Keratinocyte (primary cell): ENCODE measurements at regions not wholly inside any gene's neighbourhood (a gene's known extent, or its start where the extent isn't known, plus 50 kb on each side); places are given as distances from the start of the nearest gene placed in this dataset.

Experiments
- DNase-seq: peaks from one replicate; pipeline ENCODE4 v3.0.0-alpha.2; 2011; ENCODE audit warnings: low read depth, missing footprints, low spot score
- FAIRE-seq: peaks from 2 replicates; lab custom pipeline; 2011; peaks lifted over from hg19 to GRCh38; lab: Jason Lieb, UNC
- H2AFZ ChIP-seq: 2 replicates; pipeline ENCODE4 v1.6.0; 2012; ENCODE audit warnings: low read length, control low read depth, inconsistent platforms; ENCODE audit not compliant: control insufficient read depth
- H3K27ac ChIP-seq: 2 replicates; pipeline ENCODE4 v1.5.1; 2011; ENCODE audit warnings: low read length; ENCODE audit not compliant: control insufficient read depth, insufficient read depth
- H3K27me3 ChIP-seq: 3 replicates; pipeline ENCODE4 v1.6.0; 2011; ENCODE audit warnings: low read length; ENCODE audit not compliant: control insufficient read depth, insufficient read depth; ENCODE audit errors: extremely low read depth
- H3K36me3 ChIP-seq, 2 experiments: 2 replicates in 1 of 2; 3 replicates in 1 of 2; pipeline ENCODE4 v1.5.1; 2011; ENCODE audit warnings: low read length in 2 of 2, mild to moderate bottlenecking in 1 of 2; ENCODE audit not compliant: control insufficient read depth in 2 of 2, insufficient read depth in 2 of 2; ENCODE audit errors: extremely low read depth in 1 of 2
- H3K4me1 ChIP-seq: 3 replicates; pipeline ENCODE4 v1.5.1; 2011; ENCODE audit warnings: low read length; ENCODE audit not compliant: control insufficient read depth, insufficient read depth; ENCODE audit errors: extremely low read depth
- H3K4me2 ChIP-seq: 3 replicates; pipeline ENCODE4 v1.6.0; 2011; ENCODE audit warnings: low read depth, low read length; ENCODE audit not compliant: control insufficient read depth, insufficient read depth; ENCODE audit errors: extremely low read depth
- H3K4me3 ChIP-seq, 3 experiments: fragments of 200-600 bp in 1 of 3; sonication (generic) in 1 of 3; 2 replicates in 2 of 3; 3 replicates in 1 of 3; pipeline ENCODE4 v1.5.1; 2011 to 2016; ENCODE audit warnings: low read length in 3 of 3, mild to moderate bottlenecking in 3 of 3, control low read depth in 2 of 3, inconsistent platforms in 1 of 3, low read depth in 1 of 3, mixed read lengths in 1 of 3, mixed run types in 1 of 3, moderate library complexity in 1 of 3; ENCODE audit not compliant: control insufficient read depth in 2 of 3, insufficient read depth in 2 of 3; ENCODE audit errors: extremely low read depth in 1 of 3
- H3K79me2 ChIP-seq: 2 replicates; pipeline ENCODE4 v1.6.0; 2012; ENCODE audit warnings: low read length; ENCODE audit not compliant: control insufficient read depth, insufficient read depth
- H3K9ac ChIP-seq: 3 replicates; pipeline ENCODE4 v1.6.0; 2011; ENCODE audit warnings: low read length; ENCODE audit not compliant: control insufficient read depth, insufficient read depth; ENCODE audit errors: extremely low read depth
- H3K9me1 ChIP-seq: 3 replicates; pipeline ENCODE4 v1.6.0; 2011; ENCODE audit warnings: low read length; ENCODE audit not compliant: control insufficient read depth, insufficient read depth; ENCODE audit errors: extremely low read depth
- H3K9me3 ChIP-seq: 2 replicates; pipeline ENCODE4 v1.5.1; 2012; ENCODE audit warnings: low read depth, low read length; ENCODE audit not compliant: control insufficient read depth
- H4K20me1 ChIP-seq: 3 replicates; pipeline ENCODE4 v1.6.0; 2011; ENCODE audit warnings: low read length; ENCODE audit not compliant: control insufficient read depth, insufficient read depth; ENCODE audit errors: extremely low read depth
- EZH2 ChIP-seq: IDR thresholded peaks from one replicate; pipeline ENCODE4 v1.6.1; 2012; ENCODE audit warnings: inconsistent platforms, mild to moderate bottlenecking, low read length, moderate library complexity
- dilution Hi-C: fragments of 300-500 bp; cut with MboI; formaldehyde crosslinking; loops from one replicate; pipeline ENCODE4 v1.7.0; 2020; ENCODE audit warnings: low sequenced_read_pairs; ENCODE audit not compliant: extremely low pct_ligation_motif_present
- TF ChIP-seq, protein P1 (sequence below), 3 experiments: IDR thresholded peaks in 1 of 3; conservative IDR thresholded peaks in 1 of 3; optimal IDR thresholded peaks in 1 of 3; 2 replicates in 2 of 3; 3 replicates in 1 of 3; pipeline versions ENCODE3 to v1.5.1; 2011; ENCODE audit warnings: low read length in 3 of 3, mild to moderate bottlenecking in 3 of 3, moderate library complexity in 2 of 3, control low read depth in 1 of 3, inconsistent platforms in 1 of 3; ENCODE audit not compliant: insufficient read depth in 2 of 3; ENCODE audit errors: extremely low read depth in 1 of 3

DNA sequence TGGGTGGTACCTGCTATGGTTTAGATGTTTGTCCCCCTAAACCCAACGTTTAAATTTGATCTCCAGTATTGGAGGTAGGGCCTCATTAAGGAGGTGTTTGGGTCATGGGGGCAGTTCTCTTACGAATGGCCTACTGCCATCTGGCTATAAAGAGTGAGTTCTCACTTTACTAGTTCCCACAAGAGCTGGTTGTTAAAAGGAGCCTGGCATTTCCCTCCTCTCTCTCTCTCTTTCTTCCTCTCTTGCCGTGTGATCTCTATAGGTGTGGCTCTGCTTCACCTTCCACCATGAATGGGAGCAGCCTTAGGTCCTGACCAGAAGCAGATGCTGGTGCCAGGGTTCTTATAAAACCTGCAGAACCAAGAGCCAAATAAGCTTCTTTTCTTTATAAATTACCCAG is 193.2 kb upstream of the CDH6 start:
- Histone ChIP-seq H3K9me1 (no peaks in the 10 kb centered on the region), H4K20me1 (no peaks in the 10 kb centered on the region), H3K9me3 (no peaks in the 10 kb centered on the region), H3K9ac (no peak overlapping the region), H3K4me1 (no peaks in the 10 kb centered on the region), H3K27me3 (no peaks in the 10 kb centered on the region), H3K27ac (no peak overlapping the region), H3K4me3 (no peak overlapping the region), H2AFZ (no peak overlapping the region), H3K79me2 (no peaks in the 10 kb centered on the region), H3K4me2 (no peak overlapping the region), H3K36me3 (no peaks in the 10 kb centered on the region)
- DNase-seq = no peak
- FAIRE-seq = no peak
- dilution Hi-C loops = no loop called here
- TF ChIP-seq, protein P1, sequence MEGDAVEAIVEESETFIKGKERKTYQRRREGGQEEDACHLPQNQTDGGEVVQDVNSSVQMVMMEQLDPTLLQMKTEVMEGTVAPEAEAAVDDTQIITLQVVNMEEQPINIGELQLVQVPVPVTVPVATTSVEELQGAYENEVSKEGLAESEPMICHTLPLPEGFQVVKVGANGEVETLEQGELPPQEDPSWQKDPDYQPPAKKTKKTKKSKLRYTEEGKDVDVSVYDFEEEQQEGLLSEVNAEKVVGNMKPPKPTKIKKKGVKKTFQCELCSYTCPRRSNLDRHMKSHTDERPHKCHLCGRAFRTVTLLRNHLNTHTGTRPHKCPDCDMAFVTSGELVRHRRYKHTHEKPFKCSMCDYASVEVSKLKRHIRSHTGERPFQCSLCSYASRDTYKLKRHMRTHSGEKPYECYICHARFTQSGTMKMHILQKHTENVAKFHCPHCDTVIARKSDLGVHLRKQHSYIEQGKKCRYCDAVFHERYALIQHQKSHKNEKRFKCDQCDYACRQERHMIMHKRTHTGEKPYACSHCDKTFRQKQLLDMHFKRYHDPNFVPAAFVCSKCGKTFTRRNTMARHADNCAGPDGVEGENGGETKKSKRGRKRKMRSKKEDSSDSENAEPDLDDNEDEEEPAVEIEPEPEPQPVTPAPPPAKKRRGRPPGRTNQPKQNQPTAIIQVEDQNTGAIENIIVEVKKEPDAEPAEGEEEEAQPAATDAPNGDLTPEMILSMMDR (optimal IDR thresholded peaks at IDR 0.05 in 1 of 3, IDR thresholded peaks at IDR 0.05 in 1 of 3, conservative IDR thresholded peaks at IDR 0.05 in 1 of 3; ENCODE audit: extremely low read depth in 1 of 3, insufficient read depth in 2 of 3, low read length in 3 of 3) = no peak
- no peak for TF ChIP-seq EZH2

DNA sequence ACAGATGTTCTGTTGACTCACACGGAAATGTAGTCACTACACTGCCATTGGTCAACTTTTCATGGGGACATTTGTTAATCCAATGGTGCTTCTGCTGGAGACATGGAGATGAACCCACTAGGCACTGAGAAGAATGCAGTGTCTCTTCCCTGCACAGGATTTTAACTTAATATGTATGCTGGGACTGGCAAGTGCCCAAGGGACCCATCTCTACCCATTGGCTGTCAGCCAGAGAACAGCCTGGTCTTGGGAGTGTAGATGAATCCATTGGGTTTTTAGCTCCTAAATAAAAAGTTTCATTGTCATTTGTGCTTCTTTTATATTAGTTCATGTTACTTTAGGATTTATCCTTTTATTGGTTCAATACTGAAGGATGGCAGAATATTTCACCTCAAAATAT is 195.8 kb upstream of the CDH6 start:
- H3K9me1 ChIP-seq = no peaks in the 10 kb centered on the region
- no peak overlapping the region for H3K27ac ChIP-seq
- TF ChIP-seq, protein P1 (optimal IDR thresholded peaks at IDR 0.05 in 1 of 3, IDR thresholded peaks at IDR 0.05 in 1 of 3, conservative IDR thresholded peaks at IDR 0.05 in 1 of 3; ENCODE audit: extremely low read depth in 1 of 3, insufficient read depth in 2 of 3, low read length in 3 of 3) = no peak
- no peak for TF ChIP-seq EZH2
- no peak for DNase-seq
- no peaks in the 10 kb centered on the region for H3K27me3 ChIP-seq
- no peaks in the 10 kb centered on the region for H3K4me1 ChIP-seq
- H3K9me3 ChIP-seq = no peaks in the 10 kb centered on the region
- H2AFZ ChIP-seq = no peak overlapping the region
- FAIRE-seq = no peak
- H4K20me1 ChIP-seq = no peaks in the 10 kb centered on the region
- H3K4me2 ChIP-seq = no peak overlapping the region
- H3K36me3 ChIP-seq = no peaks in the 10 kb centered on the region
- no peaks in the 10 kb centered on the region for H3K79me2 ChIP-seq
- no peak overlapping the region for H3K4me3 ChIP-seq
- no peak overlapping the region for H3K9ac ChIP-seq
- dilution Hi-C loops = no loop called here
